Stomach (tissue), 8 donors: ENCODE measurements at regions not wholly inside any gene's neighbourhood (a gene's known extent, or its start where the extent isn't known, plus 50 kb on each side); places are given as distances from the start of the nearest gene placed in this dataset.

Experiments used
- DNase-seq, 2 donors: peaks; one replicate each; pipeline versions ENCODE4 v3.0.0 to v3.0.0-alpha.2; 2013 to 2019
- H3K27ac ChIP-seq, 5 donors: fragments of 200-600 bp in 4 of 5; sonication (generic) in 4 of 5; one replicate each; pipeline ENCODE4 v1.5.1; 2013 to 2019; ENCODE audit warnings: mild to moderate bottlenecking in 1 of 5, moderate library complexity in 1 of 5
- H3K27me3 ChIP-seq, 3 donors: fragments of 200-600 bp; sonication (generic); one replicate each; pipeline ENCODE4 v1.5.1; 2017 to 2019; ENCODE audit warnings: mixed run types in 1 of 3
- H3K36me3 ChIP-seq, 4 donors: fragments of 200-600 bp; sonication (generic); 1 replicate in 3 of 4; 2 replicates in 1 of 4; pipeline ENCODE4 v1.5.1; 2016 to 2019
- H3K4me1 ChIP-seq, 4 donors: fragments of 200-600 bp; sonication (generic); one replicate each; pipeline ENCODE4 v1.5.1; 2016 to 2019
- H3K4me3 ChIP-seq, 4 donors: fragments of 200-600 bp; sonication (generic) in 3 of 4; one replicate each; pipeline ENCODE4 v1.5.1; 2016 to 2019; ENCODE audit warnings: mild to moderate bottlenecking in 1 of 4
- H3K9me3 ChIP-seq, 4 donors: fragments of 200-600 bp; sonication (generic); one replicate each; pipeline ENCODE4 v1.5.1; 2016 to 2019
- EP300 ChIP-seq: sonication (generic); formaldehyde crosslinking; IDR thresholded peaks from one replicate; pipeline ENCODE4 v1.6.1; 2017; ENCODE audit warnings: antibody characterized with exemption
- POLR2A ChIP-seq, 4 donors: fragments of 450-650 bp; IDR thresholded peaks; one replicate each; pipeline ENCODE4 v1.6.1; 2016; ENCODE audit warnings: antibody characterized with exemption in 4 of 4, control low read depth in 2 of 4, mild to moderate bottlenecking in 1 of 4, moderate library complexity in 1 of 4
- POLR2AphosphoS5 ChIP-seq, 3 donors: sonication (generic); formaldehyde crosslinking; IDR thresholded peaks; one replicate each; pipeline ENCODE4 v1.6.1; 2016; ENCODE audit warnings: antibody characterized with exemption in 3 of 3
- WGBS, 5 donors: extraction: QIAGEN DNeasy Blood & Tissue Kit in 3 of 5; methylation state at CpG; one replicate each; pipeline versions ENCODE4 v1.1.5 to v1.1.7; 2013 to 2018; 5-methylcytosine and 5-hydroxymethylcytosine counted together
- intact Hi-C: fragments of 100-400 bp; cut with DNase I; formaldehyde crosslinking; loops from one replicate; pipeline ENCODE4 v1.15.1; 2023; ENCODE audit warnings: low total_unique reads
- TF ChIP-seq, protein P1 (sequence below), 7 experiments: fragments of 450-650 bp in 4 of 7; fragments of 200-600 bp in 3 of 7; sonication (generic) in 3 of 7; IDR thresholded peaks; one replicate each; pipeline ENCODE4 v1.5.1; 2016 to 2019; ENCODE audit warnings: antibody characterized with exemption in 7 of 7, control low read depth in 2 of 7, mild to moderate bottlenecking in 1 of 7
- donor health status: healthy with polysubstance abuse.
- donor health status: Bipolar disorder and iron deficiency.
- donor health status: healthy.

DNA sequence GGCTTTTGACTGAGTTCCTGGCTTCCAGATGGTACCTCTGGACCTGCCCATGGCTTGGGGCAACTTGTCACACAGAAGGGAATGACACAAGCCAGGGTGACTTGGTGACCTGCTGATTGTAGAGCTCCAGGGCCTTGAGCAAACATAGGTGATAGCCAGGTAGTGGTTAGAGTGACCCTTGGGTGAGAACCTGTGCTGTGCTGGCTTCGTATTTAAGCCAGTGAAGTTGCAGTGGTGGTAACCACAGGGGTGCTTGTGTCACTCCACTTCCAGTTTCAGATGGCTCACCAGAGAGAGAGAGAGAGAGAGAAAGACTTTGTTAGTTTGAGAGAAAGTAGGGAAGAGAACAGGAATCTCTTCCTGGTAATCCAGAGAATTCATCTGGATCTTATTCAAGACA, 471.6 kb downstream of the ZIC3 start:
- no peak overlapping the region for H3K4me3 ChIP-seq
- H3K36me3 ChIP-seq: no peaks in the 10 kb centered on the region
- TF ChIP-seq, protein P1, sequence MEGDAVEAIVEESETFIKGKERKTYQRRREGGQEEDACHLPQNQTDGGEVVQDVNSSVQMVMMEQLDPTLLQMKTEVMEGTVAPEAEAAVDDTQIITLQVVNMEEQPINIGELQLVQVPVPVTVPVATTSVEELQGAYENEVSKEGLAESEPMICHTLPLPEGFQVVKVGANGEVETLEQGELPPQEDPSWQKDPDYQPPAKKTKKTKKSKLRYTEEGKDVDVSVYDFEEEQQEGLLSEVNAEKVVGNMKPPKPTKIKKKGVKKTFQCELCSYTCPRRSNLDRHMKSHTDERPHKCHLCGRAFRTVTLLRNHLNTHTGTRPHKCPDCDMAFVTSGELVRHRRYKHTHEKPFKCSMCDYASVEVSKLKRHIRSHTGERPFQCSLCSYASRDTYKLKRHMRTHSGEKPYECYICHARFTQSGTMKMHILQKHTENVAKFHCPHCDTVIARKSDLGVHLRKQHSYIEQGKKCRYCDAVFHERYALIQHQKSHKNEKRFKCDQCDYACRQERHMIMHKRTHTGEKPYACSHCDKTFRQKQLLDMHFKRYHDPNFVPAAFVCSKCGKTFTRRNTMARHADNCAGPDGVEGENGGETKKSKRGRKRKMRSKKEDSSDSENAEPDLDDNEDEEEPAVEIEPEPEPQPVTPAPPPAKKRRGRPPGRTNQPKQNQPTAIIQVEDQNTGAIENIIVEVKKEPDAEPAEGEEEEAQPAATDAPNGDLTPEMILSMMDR (IDR thresholded peaks at IDR 0.05): no peak
- TF ChIP-seq POLR2A (IDR thresholded peaks at IDR 0.05): no peak
- no peak for TF ChIP-seq EP300
- TF ChIP-seq POLR2AphosphoS5 (IDR thresholded peaks at IDR 0.05): no peak
- H3K27ac ChIP-seq: no peak overlapping the region
- no peak for DNase-seq
- peaks cover 0 to 24% (median 10%) of the 10 kb centered on the region in 4 donors for H3K9me3 ChIP-seq
- no peaks in the 10 kb centered on the region for H3K4me1 ChIP-seq
- intact Hi-C loops: no loop called here
- no peaks in the 10 kb centered on the region for H3K27me3 ChIP-seq
- WGBS, 5 donors: 20 to 50% (median 39%) methylated on average over 1 of the region's 1 CpG

DNA sequence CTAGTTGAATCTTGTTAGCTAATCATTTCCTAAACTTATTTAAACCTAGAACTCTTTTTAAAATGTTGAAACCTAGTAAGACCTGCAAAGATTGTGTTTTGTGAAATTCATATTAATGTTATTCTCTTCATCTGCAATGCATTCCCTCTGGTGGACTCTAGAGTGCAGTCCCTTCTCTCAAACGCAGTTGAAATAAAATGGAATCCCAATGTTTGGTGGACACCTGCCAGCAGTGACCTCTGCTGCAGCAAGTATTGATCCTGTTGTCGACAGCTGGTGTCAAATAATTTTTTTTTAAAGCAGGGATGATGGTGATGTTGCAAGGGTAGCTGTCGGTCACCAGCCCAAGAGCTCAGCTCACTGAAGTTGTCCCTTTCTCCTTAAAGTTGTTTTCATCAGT, 492.0 kb downstream of the ZIC3 start:
- Histone ChIP-seq H3K4me3 (no peak overlapping the region), H3K4me1 (no peaks in the 10 kb centered on the region), H3K27ac (no peak overlapping the region), H3K27me3 (no peaks in the 10 kb centered on the region), H3K36me3 (no peaks in the 10 kb centered on the region), H3K9me3 (peaks cover 0 to 5% (median 0%) of the 10 kb centered on the region in 4 donors)
- intact Hi-C loops: no loop called here
- TF ChIP-seq EP300: no peak
- TF ChIP-seq, protein P1 (IDR thresholded peaks at IDR 0.05): no peak
- TF ChIP-seq POLR2A (IDR thresholded peaks at IDR 0.05): no peak
- TF ChIP-seq POLR2AphosphoS5 (IDR thresholded peaks at IDR 0.05): no peak
- WGBS, 5 donors: 41 to 51% (median 47%) methylated on average over 3 of the region's 3 CpGs
- no peak for DNase-seq

DNA sequence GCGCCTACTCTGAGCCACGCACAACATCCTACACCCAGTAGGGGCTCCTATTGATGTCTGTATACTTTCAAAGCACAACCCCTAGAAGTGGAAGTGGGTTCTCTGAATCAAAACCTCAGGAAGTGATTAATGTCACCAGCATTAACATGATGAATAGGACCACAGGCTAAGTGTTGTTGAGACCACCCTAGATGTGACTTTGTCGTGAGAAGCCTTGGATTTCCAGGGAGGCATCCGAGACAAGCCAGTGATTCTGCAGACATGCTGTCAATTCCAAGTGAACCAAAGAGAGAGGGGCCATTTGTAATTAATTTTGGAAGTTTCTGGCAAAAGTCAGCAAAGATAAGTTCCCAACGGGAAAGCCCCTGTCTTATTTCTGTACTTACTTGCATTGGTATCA, 493.0 kb downstream of the ZIC3 start:
- 23 to 37% (median 27%) methylated on average over 5 of the region's 5 CpGs for WGBS, 5 donors

DNA sequence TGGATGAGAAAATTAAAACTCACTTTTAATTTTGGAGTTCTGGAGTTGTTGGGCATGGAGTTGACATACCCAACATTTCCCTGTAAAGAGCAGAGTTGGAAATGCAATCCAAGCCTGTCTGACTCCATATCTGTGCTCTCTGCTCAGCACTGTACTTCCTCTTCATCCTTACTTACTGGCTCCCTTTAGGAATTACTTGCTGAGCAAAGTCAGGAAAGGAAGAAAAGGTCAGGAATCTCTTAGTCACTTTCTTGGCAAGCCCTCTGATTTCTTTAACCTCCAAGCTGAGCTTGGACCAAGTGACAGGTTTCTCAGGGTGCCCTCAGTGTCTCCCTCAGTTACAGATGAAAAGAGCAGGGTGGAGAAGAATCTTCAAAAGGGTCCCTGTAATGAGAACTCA, 501.5 kb downstream of the ZIC3 start:
- H3K9me3 ChIP-seq: no peaks in the 10 kb centered on the region
- no peaks in the 10 kb centered on the region for H3K27me3 ChIP-seq
- H3K36me3 ChIP-seq: no peaks in the 10 kb centered on the region
- DNase-seq: no peak
- no peak overlapping the region for H3K27ac ChIP-seq
- no peak overlapping the region for H3K4me3 ChIP-seq
- H3K4me1 ChIP-seq: no peaks in the 10 kb centered on the region
- intact Hi-C loops: no loop called here
- TF ChIP-seq EP300 (no peak), POLR2AphosphoS5 (IDR thresholded peaks at IDR 0.05) (no peak), POLR2A (IDR thresholded peaks at IDR 0.05) (no peak)
- TF ChIP-seq, protein P1 (IDR thresholded peaks at IDR 0.05): no peak

More for the DNA sequence above, 493.0 kb downstream of the ZIC3 start:
- no peak overlapping the region for H3K27ac ChIP-seq
- H3K27me3 ChIP-seq: no peaks in the 10 kb centered on the region
- no peak for DNase-seq
- intact Hi-C loops: no loop called here
- no peak overlapping the region for H3K4me3 ChIP-seq
- peaks cover 0 to 5% (median 0%) of the 10 kb centered on the region in 4 donors for H3K9me3 ChIP-seq
- TF ChIP-seq, protein P1 (IDR thresholded peaks at IDR 0.05): no peak
- no peak for TF ChIP-seq EP300
- no peak for TF ChIP-seq POLR2AphosphoS5 (IDR thresholded peaks at IDR 0.05)
- TF ChIP-seq POLR2A (IDR thresholded peaks at IDR 0.05): no peak
- no peaks in the 10 kb centered on the region for H3K36me3 ChIP-seq
- no peaks in the 10 kb centered on the region for H3K4me1 ChIP-seq
